LHCN-M2 (cell line): ENCODE measurements at regions not wholly inside any gene's neighbourhood (a gene's known extent, or its start where the extent isn't known, plus 50 kb on each side); places are given as distances from the start of the nearest gene placed in this dataset.
"Not testable (repeated sequence)": the region's sequence is repeated elsewhere in the genome, so short reads cannot be mapped to it uniquely, and the experiment has no call there.

ENCODE experiments used
- DNase-seq: peaks from one replicate; pipeline ENCODE4 v3.0.0-alpha.2; 2012; ENCODE audit warnings: low read depth

DNA sequence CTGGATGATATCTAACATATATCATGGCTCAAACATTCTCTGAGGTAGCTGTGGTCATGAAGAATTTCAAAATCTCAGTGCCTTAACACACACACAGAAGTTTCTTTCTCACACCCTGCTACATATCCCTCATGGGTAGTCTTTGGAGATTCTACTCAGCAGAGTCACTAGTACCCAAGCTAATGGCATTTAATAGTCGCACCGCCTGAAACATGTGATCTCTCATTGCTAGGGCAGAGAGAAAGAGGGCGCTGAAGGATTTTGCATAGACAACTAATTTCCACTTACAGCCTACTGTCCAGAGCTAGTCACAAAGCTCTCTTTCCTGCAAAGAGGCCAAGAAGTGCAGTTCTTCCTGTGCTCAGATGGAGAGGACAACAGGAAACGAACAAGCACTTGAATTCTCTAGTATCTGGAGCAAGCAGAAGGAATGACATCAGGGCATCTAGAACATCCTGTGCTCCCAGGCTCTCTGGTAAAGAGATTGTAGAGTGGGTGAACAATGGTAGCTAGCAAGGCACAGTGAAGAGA is 183.4 kb upstream of the PTBP2 start:
- peak; percentile 72 for DNase-seq

DNA sequence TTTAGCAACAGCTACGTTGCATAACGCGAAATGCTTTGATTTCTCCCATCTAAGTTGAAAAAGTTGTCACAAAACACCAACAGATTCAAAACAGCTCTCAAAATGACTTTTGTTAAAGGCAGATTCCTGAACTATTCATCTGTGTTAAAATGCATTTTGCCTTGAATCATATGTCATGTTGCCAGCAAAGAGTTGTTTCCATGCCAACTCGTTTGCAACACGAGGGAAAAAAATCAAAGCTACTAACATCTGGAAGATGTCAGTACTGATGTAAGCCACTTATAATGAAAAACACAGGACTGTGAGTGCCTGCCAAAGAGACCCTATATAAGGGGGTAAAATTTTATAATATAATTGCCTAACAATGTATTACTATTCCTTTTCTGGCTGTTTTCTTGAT is 182.7 kb upstream of the PTBP2 start:
- peak; percentile 54 for DNase-seq

GRCh38 chr1:96541491-96541890 is 180.1 kb upstream of the PTBP2 start:
- DNase-seq = no peak

DNA sequence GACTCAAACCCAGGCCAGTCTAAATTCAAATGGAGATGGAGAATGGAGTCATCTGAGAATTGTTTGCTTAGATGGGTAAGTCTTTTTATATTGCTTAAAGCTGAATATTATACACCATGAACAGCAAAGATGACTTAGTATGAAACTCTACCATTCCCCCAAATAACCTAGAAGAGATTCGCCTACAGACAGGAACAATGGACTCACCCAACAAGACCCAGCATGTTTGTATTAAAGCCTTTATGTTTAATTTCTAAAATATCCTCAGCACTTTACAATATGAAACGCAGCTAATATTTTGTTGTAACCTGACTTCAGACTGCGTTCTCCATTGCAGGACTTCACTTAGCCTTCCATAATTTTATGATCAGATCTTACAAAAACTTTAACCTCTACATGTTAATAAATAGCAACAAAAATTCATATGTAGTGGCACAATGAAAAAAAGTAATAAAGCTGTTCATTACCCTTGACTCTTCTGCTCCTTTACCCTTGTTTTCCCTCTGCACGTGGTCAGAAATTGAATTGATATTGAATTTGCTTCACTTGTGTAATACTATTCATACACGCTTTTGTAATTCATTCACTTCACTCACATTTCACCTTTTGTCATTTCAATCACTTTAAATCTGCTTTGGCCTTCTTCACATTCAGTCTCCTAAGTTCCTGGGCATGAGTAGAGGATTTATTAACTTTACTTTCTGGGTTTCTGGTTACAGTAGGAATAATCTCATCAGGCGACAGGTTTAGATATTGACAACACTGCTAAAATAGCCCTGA is 177.3 kb upstream of the PTBP2 start:
- DNase-seq = no peak

DNA sequence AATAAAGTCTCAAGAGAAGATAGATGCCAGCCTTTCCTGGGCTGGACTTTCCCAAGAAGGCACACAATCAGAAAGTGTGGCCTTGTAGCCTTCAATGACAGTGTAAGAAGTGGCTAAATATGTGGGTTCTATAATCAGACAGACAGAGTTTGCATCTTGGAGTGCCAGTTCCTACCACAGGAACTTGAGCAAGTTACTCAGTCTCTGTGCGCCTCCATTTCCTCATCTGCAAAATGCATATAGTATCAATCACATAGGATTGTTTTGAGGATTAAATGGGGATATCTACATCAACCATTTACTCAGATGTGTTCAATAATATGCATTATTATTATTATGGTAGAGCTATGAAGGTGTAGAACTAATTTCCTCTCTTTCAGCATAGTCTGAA is 176.8 kb upstream of the PTBP2 start:
- no peak for DNase-seq

GRCh38 chr1:96545935-96546656 is 175.5 kb upstream of the PTBP2 start:
- no peak for DNase-seq

DNA sequence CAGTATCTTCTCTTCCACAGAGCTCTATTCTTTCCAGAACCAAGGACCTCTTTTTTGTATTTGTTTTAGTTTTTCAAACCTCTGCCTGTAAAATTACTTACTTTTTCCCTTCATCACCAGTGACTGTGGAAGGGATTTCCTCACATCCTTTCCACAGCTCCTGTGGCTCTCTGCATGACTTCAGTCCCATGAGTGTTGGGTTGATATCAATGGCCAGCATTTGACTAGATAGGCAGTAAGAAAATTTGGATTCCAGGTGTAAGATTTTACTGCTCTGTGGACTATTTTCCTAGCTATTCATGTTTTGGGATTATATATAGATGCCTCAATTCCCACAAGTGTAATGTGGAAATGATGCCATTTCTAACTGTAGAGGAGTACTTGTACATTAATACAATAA is 171.5 kb upstream of the PTBP2 start:
- DNase-seq = no peak

GRCh38 chr1:96552451-96552850 is 169.1 kb upstream of the PTBP2 start:
- DNase-seq = no peak

DNA sequence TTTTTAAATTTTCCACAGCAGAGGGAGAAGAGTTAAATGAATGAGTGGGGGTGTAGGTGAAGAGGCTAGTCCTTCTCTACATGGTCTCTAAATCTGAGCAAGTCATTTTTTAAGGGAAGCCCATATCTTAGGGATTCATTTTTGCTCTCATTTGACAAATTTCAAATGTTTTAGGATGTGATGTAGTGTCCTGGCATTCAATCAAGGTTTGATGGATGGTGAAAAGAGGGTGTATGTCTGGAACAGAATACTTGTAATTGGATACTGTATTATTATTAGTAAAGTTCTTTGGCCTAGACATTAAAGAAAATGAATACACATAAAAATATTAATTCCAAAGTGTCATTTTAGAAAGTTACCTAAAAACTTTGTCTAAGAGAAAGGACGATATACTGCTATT is 167.8 kb upstream of the PTBP2 start:
- no peak for DNase-seq

- no peak for DNase-seq
Observed at GRCh38 chr1:96554364-96554763, 167.2 kb upstream of the PTBP2 start.

GRCh38 chr1:96557336-96557735 is 164.2 kb upstream of the PTBP2 start:
- DNase-seq = peak; percentile 8

DNA sequence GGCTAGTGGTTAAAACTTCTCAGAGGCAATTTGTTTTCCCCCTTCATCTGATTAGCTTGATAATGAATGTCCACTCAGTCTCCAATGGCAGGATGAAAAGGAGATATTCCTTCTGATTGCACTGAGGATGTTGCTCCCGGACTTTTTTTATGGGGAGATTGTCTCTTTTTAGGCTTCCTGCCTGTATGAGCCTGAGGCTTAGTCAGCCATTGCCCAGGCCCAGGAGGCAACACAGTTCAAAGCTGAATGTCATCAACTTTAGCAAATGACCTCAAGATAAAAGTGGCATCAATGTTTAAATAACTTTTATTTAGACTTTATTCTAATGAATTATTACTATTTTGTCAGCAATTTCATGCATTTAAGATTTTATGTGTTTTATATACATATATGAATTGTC is 162.9 kb upstream of the PTBP2 start:
- peak; percentile 19 for DNase-seq

GRCh38 chr1:96559181-96559580 is 162.4 kb upstream of the PTBP2 start:
- peak; percentile 42 for DNase-seq

DNA sequence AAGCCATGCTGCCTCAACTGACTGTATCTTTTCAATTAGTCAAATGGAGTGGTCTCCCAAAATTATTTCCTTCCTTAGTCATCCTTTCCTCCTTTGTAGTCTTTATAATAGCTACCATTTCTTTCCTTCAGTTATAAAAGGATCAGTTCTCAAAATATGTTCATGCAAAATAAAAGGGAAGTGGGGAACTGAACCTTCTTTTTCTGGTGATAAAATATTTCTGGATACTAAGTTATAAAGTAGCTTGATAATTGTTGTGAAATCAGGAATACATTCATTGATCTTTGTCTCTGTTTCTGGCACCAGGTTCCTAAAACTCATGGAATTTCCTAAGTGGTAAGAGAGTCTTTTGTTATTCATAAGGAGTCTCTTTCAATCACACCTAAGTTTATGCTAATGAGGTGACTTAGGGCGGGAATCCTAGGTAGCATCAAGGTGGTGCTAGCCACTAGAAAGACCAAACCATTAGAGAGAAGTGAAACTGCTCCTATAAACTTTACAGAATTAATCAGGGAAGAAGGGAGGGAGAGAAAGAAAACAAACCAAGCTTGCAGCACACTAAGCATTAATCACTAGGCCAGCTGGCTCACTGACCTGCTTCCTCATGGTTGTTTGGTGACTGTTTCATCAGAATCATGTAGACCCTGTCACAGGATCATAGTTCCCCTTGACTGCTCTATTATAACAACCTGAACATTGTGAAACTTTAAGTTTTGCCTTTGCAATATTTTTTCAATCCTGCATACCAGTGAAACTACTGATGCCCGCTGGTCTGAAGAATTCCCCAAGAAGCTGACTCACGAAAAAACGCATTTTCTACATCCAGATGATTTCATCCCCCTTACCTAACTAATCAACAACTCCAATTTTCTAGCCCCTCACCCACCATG is 161.6 kb upstream of the PTBP2 start:
- peak; percentile 96 for DNase-seq

GRCh38 chr1:96562094-96562493 is 159.5 kb upstream of the PTBP2 start:
- DNase-seq = no peak

DNA sequence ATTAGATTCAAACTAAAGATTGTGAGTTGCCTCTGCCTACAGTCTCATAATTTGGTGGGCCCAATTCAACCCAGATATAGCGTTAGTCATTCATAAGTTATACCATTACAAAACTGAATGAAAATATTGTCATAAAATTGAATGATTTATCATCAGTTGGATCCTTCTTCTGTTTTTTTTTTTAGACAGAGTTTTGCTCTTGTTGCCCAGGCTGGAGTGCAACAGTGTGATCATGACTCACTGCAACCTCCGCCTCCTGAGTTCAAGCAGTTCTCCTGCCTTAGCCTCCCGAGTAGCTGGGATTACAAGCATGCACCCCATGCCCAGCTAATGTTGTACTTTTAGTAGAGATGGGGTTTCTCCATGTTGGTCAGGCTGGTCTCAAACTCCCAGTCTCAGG is 157.2 kb upstream of the PTBP2 start:
- DNase-seq = not testable (repeated sequence)

- no peak for DNase-seq
Observed at GRCh38 chr1:96565546-96565945, 156.0 kb upstream of the PTBP2 start.

- DNase-seq = no peak
Observed at GRCh38 chr1:96568639-96569038, 152.9 kb upstream of the PTBP2 start.

DNA sequence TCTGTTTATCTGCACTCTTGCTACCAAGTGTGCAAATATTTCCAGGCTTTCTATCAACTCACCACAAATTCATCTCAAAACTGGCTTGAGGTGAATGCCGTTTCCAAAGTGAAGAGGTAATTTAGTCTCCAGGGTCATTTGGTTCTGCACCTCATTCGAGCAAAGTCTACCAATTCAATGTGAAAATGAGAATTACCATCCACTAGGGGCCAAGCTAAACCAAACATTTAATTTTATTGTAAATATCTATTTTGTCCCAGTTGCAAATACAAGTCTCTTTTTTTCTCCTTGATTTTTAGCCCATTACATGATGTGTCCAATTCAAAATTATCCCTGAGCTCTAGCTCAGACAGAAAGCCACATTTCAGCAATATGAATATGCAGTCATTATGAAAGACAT is 152.3 kb upstream of the PTBP2 start:
- no peak for DNase-seq

DNA sequence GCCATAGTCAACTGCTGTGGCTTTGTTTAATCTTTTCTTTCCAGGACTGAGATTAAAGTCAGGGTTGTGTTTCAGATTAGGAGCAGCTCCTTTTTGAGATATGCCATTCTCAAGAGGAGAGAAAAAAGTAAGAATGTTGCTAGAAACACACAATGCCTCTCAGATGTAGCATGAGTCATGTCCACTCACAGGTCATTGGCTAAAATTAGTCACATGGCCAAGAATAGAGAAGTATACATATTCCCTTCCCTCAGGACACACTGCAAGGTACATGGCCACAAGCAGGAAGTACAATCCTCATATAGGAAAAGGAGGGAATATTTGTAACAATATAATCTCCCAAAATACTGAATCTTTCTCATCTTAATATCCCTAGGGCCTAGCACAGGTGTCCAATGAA is 141.9 kb upstream of the PTBP2 start:
- DNase-seq = peak; percentile 24

DNA sequence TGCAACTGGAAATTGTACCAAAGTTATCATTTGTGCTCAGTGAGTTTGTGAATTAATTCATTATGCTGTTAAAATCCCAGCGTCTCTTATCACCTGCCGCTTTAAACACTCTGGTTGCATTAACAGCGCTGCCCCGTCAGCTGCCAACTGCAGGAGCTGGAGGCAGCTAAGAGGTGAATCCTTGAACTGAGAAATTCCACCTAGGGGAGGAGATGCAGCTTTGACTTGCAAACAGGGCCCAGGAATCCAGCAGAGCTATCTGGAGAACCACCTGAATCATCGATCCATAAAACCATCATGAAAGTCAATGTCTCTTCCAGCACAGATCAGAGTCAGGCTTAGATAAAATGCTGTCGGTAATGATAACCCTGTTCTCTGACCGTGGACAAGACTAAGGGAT is 140.7 kb upstream of the PTBP2 start:
- DNase-seq = no peak

GRCh38 chr1:96581772-96582171 is 139.8 kb upstream of the PTBP2 start:
- no peak for DNase-seq
